Naive thymus-derived CD8-positive, alpha-beta T cell (primary cell): ENCODE measurements at regions not wholly inside any gene's neighbourhood (a gene's known extent, or its start where the extent isn't known, plus 50 kb on each side); places are given as distances from the start of the nearest gene placed in this dataset. TPM values are rescaled to one million over a fixed set of nuclear protein-coding genes. Genes with fewer than 3 reads are reported as not detected.

Experiments used
- ATAC-seq, 2 donors: fragments of 150-1000 bp; cut with Tn5 transposase in 1 of 2; sonication (Bioruptor Pico), chemical (Tn5 transposase) in 1 of 2; 1 replicate in 1 of 2; 2 replicates in 1 of 2; pipeline ENCODE4 v1.10.0; 2021; ENCODE audit warnings: mild to moderate bottlenecking in 2 of 2, moderate library complexity in 2 of 2
- POLR2A ChIA-PET: fragments of 350-600 bp; sonication (Branson Sonifier 250); formaldehyde crosslinking; loops from one replicate; lab custom pipeline; 2021; ENCODE audit warnings: antibody characterized with exemption; lab: Charles Lee
- DNase-seq, 10 donors: peaks; one replicate each; pipeline versions ENCODE4 v3.0.0 to v3.0.0-alpha.2; 2020 to 2022
- H3K27ac Mint-ChIP-seq, 10 donors: one replicate each; pipeline ENCODE4 v1.8.0; 2020 to 2022; ENCODE audit warnings: mild to moderate bottlenecking in 10 of 10, mixed read lengths in 10 of 10, moderate library complexity in 4 of 10, inconsistent platforms in 1 of 10
- H3K27me3 Mint-ChIP-seq, 5 donors: one replicate each; pipeline ENCODE4 v1.8.0; 2021 to 2022; ENCODE audit warnings: mixed read lengths in 5 of 5
- H3K36me3 Mint-ChIP-seq, 3 donors: one replicate each; pipeline ENCODE4 v1.8.0; 2020 to 2022; ENCODE audit warnings: mixed read lengths in 3 of 3, mild to moderate bottlenecking in 2 of 3, inconsistent platforms in 1 of 3
- H3K4me1 Mint-ChIP-seq, 4 donors: one replicate each; pipeline ENCODE4 v1.8.0; 2021 to 2022; ENCODE audit warnings: mixed read lengths in 4 of 4
- H3K4me3 Mint-ChIP-seq, 10 donors: one replicate each; pipeline ENCODE4 v1.8.0; 2020 to 2022; ENCODE audit warnings: mild to moderate bottlenecking in 10 of 10, mixed read lengths in 10 of 10, moderate library complexity in 6 of 10, inconsistent platforms in 1 of 10
- H3K9me3 Mint-ChIP-seq, 9 donors: one replicate each; pipeline ENCODE4 v1.8.0; 2020 to 2022; ENCODE audit warnings: mixed read lengths in 9 of 9, mild to moderate bottlenecking in 3 of 9, inconsistent platforms in 1 of 9, moderate library complexity in 1 of 9
- microRNA-seq: library from miRNA; unstranded; fragments of <30 nt; microRNA quantifications from one replicate; pipeline ENCODE4 v1.2.0, GENCODE V29; 2022; ENCODE audit warnings: borderline microRNAs expressed

DNA sequence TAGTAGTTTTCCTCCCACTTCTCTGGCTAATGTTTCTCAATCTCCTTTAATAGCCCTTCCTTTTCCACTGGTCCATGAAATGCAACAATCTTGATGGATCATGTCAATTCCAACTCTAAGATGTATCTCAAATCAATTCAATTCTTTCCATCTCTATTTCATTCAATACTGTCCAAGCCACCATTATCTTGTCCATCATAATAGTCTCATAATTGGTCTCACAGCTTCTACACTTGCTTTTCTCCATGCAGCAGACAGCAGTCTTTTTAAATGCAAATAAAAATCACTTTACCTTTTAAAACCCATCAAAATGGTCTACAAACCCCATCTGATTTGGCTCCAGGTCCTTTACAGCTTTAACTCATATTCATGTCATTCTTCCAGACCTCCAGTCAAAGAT, 226.6 kb downstream of the EPHA4 start:
- Mint-ChIP-seq H3K27ac (no peak overlapping the region), H3K27me3 (peaks cover 0 to 10% (median 2%) of the 10 kb centered on the region in 5 donors), H3K36me3 (no peaks in the 10 kb centered on the region), H3K9me3 (peaks cover 0 to 2% (median 0%) of the 10 kb centered on the region in 9 donors), H3K4me3 (no peak overlapping the region), H3K4me1 (no peaks in the 10 kb centered on the region)
- ATAC-seq (no peak), DNase-seq (no peak)
- POLR2A ChIA-PET, result no interaction called here

DNA sequence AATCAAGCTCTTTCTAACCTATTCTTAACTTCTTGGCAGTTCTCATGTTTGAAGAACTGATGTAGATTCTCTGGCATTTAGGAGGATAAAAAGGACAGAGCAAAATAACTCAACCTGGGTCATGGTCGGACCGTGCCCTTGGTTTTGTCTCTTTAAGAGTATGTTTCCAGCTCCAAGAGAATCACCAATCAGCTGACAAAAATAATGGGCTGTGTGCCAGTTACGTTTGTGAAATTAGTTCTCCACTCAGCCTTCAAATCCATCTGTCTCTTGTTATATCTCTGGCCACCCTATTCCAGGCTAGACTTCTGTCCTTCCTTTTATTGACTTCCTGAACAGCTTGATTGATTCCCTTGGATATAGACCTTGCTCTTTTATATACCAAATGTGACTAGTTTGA, 225.7 kb downstream of the EPHA4 start:
- H3K4me1 Mint-ChIP-seq, result no peaks in the 10 kb centered on the region
- H3K27ac Mint-ChIP-seq, result no peak overlapping the region
- peaks cover 0 to 9% (median 2%) of the 10 kb centered on the region in 5 donors for H3K27me3 Mint-ChIP-seq
- peaks cover 0 to 2% (median 0%) of the 10 kb centered on the region in 9 donors for H3K9me3 Mint-ChIP-seq
- POLR2A ChIA-PET, result no interaction called here
- ATAC-seq (no peak), DNase-seq (no peak)
- H3K4me3 Mint-ChIP-seq, result no peak overlapping the region
- H3K36me3 Mint-ChIP-seq, result no peaks in the 10 kb centered on the region

DNA sequence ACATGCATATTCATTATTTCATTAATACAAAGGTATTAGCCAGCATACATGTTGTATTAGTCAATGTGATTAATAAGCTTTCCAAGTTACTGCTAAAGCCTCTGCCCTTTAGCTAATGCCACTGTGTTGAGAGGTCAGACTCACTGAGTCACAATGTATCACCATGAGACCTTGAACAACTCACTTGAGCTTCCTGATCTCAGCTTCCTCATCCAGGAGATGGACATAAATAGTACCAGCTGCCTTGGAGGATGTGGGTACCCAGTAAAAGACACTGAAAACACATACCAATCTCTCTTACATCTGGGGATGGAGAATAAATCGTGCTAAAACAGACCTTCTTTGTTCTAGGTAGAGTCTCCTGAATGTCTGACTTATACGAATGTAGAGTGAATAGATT, 224.6 kb downstream of the EPHA4 start:
- Mint-ChIP-seq H3K36me3 (no peaks in the 10 kb centered on the region), H3K27ac (no peak overlapping the region), H3K4me1 (no peaks in the 10 kb centered on the region), H3K9me3 (peaks cover 0 to 2% (median 0%) of the 10 kb centered on the region in 9 donors), H3K4me3 (no peak overlapping the region), H3K27me3 (peaks cover 0 to 10% (median 2%) of the 10 kb centered on the region in 5 donors)
- ATAC-seq, result no peak
- DNase-seq, result no peak
- POLR2A ChIA-PET, result no interaction called here

DNA sequence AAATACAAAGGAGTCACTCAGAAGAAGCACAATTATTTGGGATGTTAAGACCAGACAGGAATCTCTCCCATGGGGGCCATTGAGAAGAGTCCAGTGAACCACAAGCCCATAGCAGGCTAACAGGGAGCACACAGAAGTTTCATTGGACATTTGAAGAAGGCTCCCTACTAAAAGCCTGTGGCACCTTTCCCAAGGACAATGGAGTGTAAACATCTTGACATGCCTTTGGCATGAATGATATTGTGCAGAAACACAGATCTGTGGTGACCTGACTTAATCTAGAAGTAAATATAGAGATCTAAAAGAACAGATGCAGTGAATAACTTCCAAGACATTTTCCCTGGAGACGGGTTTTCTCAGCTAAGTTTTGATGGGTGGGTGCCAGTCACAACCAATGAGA, 221.5 kb downstream of the EPHA4 start:
- Mint-ChIP-seq H3K27me3 (peaks cover 0 to 12% (median 1%) of the 10 kb centered on the region in 5 donors), H3K4me1 (no peaks in the 10 kb centered on the region), H3K36me3 (no peaks in the 10 kb centered on the region), H3K4me3 (no peak overlapping the region), H3K9me3 (peaks cover 0 to 6% (median 0%) of the 10 kb centered on the region in 9 donors), H3K27ac (no peak overlapping the region)
- ATAC-seq, result no peak
- DNase-seq, result no peak
- POLR2A ChIA-PET, result no interaction called here

DNA sequence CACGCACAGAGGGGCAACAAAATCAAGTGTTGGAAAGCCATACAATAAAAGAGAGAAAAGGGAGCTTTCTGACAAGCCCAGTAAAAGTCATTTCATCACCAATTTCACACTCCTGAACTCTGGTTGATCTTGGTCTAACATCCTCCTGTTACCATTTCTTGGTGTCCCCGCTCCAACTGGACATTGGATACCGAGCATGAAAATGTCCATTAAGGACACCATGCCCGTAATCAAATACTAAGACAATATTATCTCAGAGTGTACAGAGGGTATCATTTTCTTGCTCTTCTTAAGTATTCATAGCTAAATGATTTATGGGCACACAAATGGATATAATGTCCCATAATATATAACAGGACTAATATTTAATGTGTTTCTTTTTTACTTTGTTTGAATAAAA, 218.9 kb downstream of the EPHA4 start:
- peaks cover 0 to 6% (median 0%) of the 10 kb centered on the region in 9 donors for H3K9me3 Mint-ChIP-seq
- H3K27me3 Mint-ChIP-seq, result peaks cover 0 to 10% (median 1%) of the 10 kb centered on the region in 5 donors
- ATAC-seq (no peak), DNase-seq (no peak)
- no peak overlapping the region for H3K27ac Mint-ChIP-seq
- no peaks in the 10 kb centered on the region for H3K4me1 Mint-ChIP-seq
- H3K4me3 Mint-ChIP-seq, result no peak overlapping the region
- POLR2A ChIA-PET, result no interaction called here
- H3K36me3 Mint-ChIP-seq, result no peaks in the 10 kb centered on the region

DNA sequence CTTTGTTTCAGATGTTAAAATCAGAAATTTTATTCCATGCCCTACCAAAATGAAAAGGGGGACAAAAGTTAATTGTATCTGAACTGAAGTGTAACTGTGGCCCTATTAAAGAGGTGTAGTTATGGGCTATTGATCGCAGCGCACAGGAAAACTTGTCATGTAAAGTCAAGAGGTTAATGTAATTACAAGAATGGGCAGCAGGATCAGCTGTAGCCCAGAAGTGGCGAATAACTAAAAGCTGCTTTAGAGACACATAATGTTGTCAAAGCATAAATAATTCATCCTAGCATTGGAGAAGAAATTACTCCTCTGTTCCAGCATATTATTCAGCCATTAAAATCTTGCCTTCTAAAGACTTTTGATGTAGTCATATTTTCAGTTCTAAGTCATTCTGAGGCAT, 211.8 kb downstream of the EPHA4 start:
- Mint-ChIP-seq H3K36me3 (no peaks in the 10 kb centered on the region), H3K27me3 (peaks cover 0 to 7% (median 0%) of the 10 kb centered on the region in 5 donors), H3K27ac (no peak overlapping the region), H3K4me3 (no peak overlapping the region), H3K4me1 (no peaks in the 10 kb centered on the region), H3K9me3 (no peaks in the 10 kb centered on the region)
- ATAC-seq, result no peak
- POLR2A ChIA-PET, result no interaction called here
- no peak for DNase-seq

DNA sequence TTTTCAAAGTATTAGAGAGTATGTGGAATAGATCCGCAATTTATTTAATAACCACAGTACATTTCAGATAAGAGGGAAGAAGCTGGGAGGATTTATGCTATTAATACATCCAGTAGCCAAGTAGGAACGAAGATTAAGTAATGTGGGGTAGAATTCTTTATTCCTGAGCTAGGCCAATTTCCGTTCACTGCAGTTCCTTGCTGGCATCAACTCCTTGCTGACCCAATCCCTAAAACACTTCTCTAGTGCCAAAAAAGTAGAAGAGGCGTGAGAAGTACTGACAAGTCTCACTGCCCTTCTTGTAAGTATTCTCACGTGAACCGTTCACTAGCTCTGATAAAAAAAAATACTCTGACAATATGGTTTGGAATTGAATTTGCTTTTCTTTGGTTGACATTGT, 211.4 kb downstream of the EPHA4 start:
- ATAC-seq, result no peak
- Mint-ChIP-seq H3K27me3 (peaks cover 0 to 7% (median 0%) of the 10 kb centered on the region in 5 donors), H3K36me3 (no peaks in the 10 kb centered on the region), H3K27ac (no peak overlapping the region), H3K4me1 (no peaks in the 10 kb centered on the region), H3K4me3 (no peak overlapping the region), H3K9me3 (no peaks in the 10 kb centered on the region)
- POLR2A ChIA-PET, result interaction anchor here (0.7 kb wide), 1 partner anchor 41 kb away, joined by 3 read pairs; no protein-coding TSS in a partner anchor
- no peak for DNase-seq

DNA sequence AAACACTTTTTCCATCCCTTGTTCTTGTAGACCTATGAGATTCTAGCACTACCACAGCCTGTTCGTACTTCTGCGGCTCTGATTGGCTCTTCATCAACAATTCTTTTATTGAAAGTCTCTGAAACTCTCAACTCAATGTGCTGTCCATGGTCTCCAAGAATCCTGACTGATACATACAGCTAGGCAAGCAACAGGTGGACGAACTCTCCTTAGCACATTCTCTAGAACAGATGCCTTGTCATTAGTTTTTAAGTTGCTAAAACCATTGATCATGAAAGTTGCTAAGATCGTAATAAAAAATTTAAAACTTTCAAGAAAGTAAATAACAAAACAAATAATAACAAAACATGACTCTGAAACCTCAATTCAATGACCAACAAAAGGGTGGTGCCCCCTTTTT, 210.5 kb downstream of the EPHA4 start:
- Mint-ChIP-seq H3K4me1 (no peaks in the 10 kb centered on the region), H3K27me3 (peaks cover 0 to 7% (median 0%) of the 10 kb centered on the region in 5 donors), H3K9me3 (no peaks in the 10 kb centered on the region), H3K4me3 (no peak overlapping the region), H3K27ac (no peak overlapping the region), H3K36me3 (no peaks in the 10 kb centered on the region)
- no peak for ATAC-seq
- DNase-seq, result no peak
- POLR2A ChIA-PET, result no interaction called here

DNA sequence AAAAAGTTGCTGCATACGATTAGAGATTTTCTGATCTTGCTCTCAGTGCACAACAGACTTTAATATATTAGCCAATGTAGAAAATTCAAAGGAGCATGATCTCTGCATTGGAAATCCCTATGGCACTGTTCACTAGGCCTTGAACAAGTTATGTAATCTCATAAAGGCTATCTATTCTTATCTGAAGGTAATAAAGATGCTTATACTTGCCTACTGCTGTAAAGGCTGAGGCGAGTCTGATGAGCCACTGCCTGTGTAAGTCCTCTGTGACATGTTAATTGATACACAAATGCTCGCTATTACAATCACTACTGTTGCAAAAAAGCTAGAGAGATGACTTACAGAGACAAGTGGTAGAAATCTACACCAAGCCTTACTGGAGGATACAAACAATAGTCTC, 207.4 kb downstream of the EPHA4 start:
- POLR2A ChIA-PET, result no interaction called here
- no peak overlapping the region for H3K4me3 Mint-ChIP-seq

More for the DNA sequence above, 207.4 kb downstream of the EPHA4 start:
- Mint-ChIP-seq H3K27ac (no peak overlapping the region), H3K4me1 (no peaks in the 10 kb centered on the region), H3K36me3 (no peaks in the 10 kb centered on the region), H3K27me3 (peaks cover 0 to 11% (median 7%) of the 10 kb centered on the region in 5 donors), H3K9me3 (no peaks in the 10 kb centered on the region)
- ATAC-seq (no peak), DNase-seq (no peak)

Small RNAs in the stretch of these regions (microRNA-seq; reads per million reads assigned to microRNA genes)
- not detected for gene MIR4268
